ENCODE measurements at regions not wholly inside any gene's neighbourhood (a gene's known extent, or its start where the extent isn't known, plus 50 kb on each side); places are given as distances from the start of the nearest gene placed in this dataset.

DNA sequence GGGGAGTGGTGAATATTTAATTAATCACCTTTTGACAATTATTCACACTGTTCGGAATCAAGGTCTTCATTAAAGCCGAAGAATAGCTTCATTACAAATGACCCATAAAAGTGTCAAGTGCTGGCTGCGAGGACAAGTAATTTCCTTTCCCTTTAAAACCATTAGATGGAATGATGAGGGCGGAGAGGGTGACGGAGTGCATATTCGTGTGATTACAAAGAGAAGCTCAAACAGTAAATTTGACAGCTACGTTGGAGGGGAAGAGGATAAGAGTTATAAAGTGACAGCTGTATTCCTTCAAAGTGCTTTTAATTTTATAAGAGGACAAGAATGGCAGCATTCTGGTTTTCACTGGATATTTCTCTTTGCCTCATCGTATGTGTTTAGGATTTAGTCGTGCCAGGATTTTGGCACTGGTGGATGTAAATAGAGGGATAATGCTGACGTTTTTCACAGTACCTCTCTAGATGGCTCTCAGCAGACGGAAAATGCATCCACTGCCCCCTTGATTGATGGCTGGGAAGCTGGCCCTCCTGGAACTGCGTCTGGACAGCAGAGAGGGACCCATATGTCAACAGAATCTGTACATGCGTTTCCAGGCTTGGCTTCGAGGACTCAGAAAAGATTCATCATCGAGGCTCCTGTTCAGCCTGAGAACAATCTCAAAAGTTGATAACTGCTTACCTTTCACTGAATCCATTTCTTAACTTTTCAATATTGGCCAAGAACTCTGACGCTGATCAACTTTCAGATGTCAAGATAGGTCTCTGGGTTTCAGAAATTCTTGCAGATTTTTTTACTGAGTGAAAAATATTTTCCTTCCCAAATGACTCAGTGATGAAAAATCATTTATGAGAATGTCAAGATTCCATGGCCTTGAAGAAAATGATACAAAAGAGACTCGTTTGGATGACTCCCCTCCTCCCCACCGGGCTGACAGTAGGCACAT, 50.4 kb upstream of the IRX2 start:
- TF ChIP-seq CTCF (IDR thresholded peaks at IDR 0.05) (no peak), POLR2A (IDR thresholded peaks at IDR 0.05) (no peak)
